Heart left ventricle (tissue), 16 donors: ENCODE measurements at regions not wholly inside any gene's neighbourhood (a gene's known extent, or its start where the extent isn't known, plus 50 kb on each side); places are given as distances from the start of the nearest gene placed in this dataset.
A peak's percentile ranks its signal among the peaks of the same experiment; 100 is the strongest.
"Not testable (repeated sequence)": the region's sequence is repeated elsewhere in the genome, so short reads cannot be mapped to it uniquely, and the experiment has no call there.

Source experiments
- ATAC-seq, 4 donors: fragments of 200-7000 bp; cut with Tn5 transposase; one replicate each; pipeline ENCODE4 v1.9.1; 2020 to 2022; ENCODE audit warnings: moderate library complexity in 4 of 4, mild to moderate bottlenecking in 3 of 4, moderate number of reproducible peaks in 1 of 4
- DNase-seq, 5 donors: peaks; one replicate each; pipeline ENCODE4 v3.0.0-alpha.2; 2020
- H3K27ac ChIP-seq, 12 donors: fragments of 200-600 bp; sonication (generic) in 4 of 12; one replicate each; pipeline versions ENCODE4 v1.5.0 to v1.8.0; 2016 to 2022; ENCODE audit warnings: mild to moderate bottlenecking in 2 of 12
- H3K27me3 ChIP-seq, 9 donors: fragments of 200-600 bp; sonication (generic) in 2 of 9; one replicate each; pipeline versions ENCODE4 v1.5.1 to v1.8.0; 2016 to 2022; ENCODE audit warnings: mild to moderate bottlenecking in 3 of 9
- H3K36me3 ChIP-seq, 9 donors: fragments of 200-600 bp; sonication (generic) in 2 of 9; one replicate each; pipeline versions ENCODE4 v1.5.0 to v1.8.0; 2018 to 2022; ENCODE audit warnings: mild to moderate bottlenecking in 2 of 9
- H3K4me1 ChIP-seq, 12 donors: fragments of 200-600 bp; sonication (generic) in 4 of 12; one replicate each; pipeline versions ENCODE4 v1.5.0 to v1.8.0; 2016 to 2022; ENCODE audit warnings: mild to moderate bottlenecking in 3 of 12
- H3K4me3 ChIP-seq, 12 donors: fragments of 200-600 bp; sonication (generic) in 4 of 12; one replicate each; pipeline versions ENCODE4 v1.5.0 to v1.8.0; 2017 to 2022; ENCODE audit warnings: mild to moderate bottlenecking in 9 of 12, moderate library complexity in 4 of 12
- H3K9me3 ChIP-seq, 12 donors: fragments of 200-600 bp; sonication (generic) in 4 of 12; one replicate each; pipeline versions ENCODE4 v1.5.0 to v1.8.0; 2016 to 2022; ENCODE audit warnings: mild to moderate bottlenecking in 1 of 12
- CTCF ChIP-seq, 12 donors: fragments of 200-600 bp; sonication (generic) in 4 of 12; IDR thresholded peaks; one replicate each; pipeline versions ENCODE4 v1.5.0 to v1.8.0; 2018 to 2022; ENCODE audit warnings: antibody characterized with exemption in 12 of 12, mild to moderate bottlenecking in 5 of 12
- POLR2A ChIP-seq, 2 donors: fragments of 450-650 bp; IDR thresholded peaks; one replicate each; pipeline ENCODE4 v1.6.1; 2017; ENCODE audit warnings: antibody characterized with exemption in 2 of 2, mild to moderate bottlenecking in 2 of 2, moderate library complexity in 2 of 2
- WGBS, 4 donors: extraction: QIAGEN DNeasy Blood & Tissue Kit in 2 of 4; methylation state at CpG; one replicate each; pipeline versions ENCODE4 v1.1.5 to v1.1.7; 2013 to 2018; 5-methylcytosine and 5-hydroxymethylcytosine counted together
- intact Hi-C, 10 donors: fragments of 100-400 bp; cut with DNase I; formaldehyde crosslinking; loops; one replicate each; pipeline versions ENCODE4 v1.11.1 to v1.14.2; 2022
- donor health status: ischemic (EF 13 %, LVEDD 7.1; RV severe dilation, severe dysfunction).
- donor health status: healthy with polysubstance abuse.
- donor health status: DM: no; HTN: yes; CAD: no.
- donor health status: DM: no; HTN: no; CAD: no.
- donor health status: ischemic (EF 25% LVEDD 6.9; RV normal size, moderate dysfunction).
- donor health status: ischemic (EF 25% LVEDD 5.7; RV mildly dilated, moderate dysfunction).
- donor health status: healthy.
- donor health status: DM: yes; HTN: yes; CAD: no.
- donor health status: ischemic (EF 35%, LVEDD 5.7; RV mildly dilated, moderate dysfunction).
- donor health status: nonischemic (EF 11% LVEDD 7.7; RV severe dilation, severe dysfunction).
- donor health status: DM: yes; HTN: yes; CAD: no.
- donor health status: PGD.
- donor health status: ischemic (EF 29% LVEDD 5.4; RV normal size, mild dysfunction).
- donor health status: nonischemic (EF 23%, LVEDD 6.1; RV moderate dilation, normal function).

- no peak overlapping the region for H3K4me3 ChIP-seq
- ATAC-seq (peak in 2 of 4 donors; percentile 33 to 56), DNase-seq (peak in 3 of 5 donors; percentile 20 to 38 (median 22))
- no peak overlapping the region for H3K27ac ChIP-seq
- no peaks in the 10 kb centered on the region for H3K27me3 ChIP-seq
- TF ChIP-seq CTCF (IDR thresholded peaks at IDR 0.05) (no peak), POLR2A (IDR thresholded peaks at IDR 0.05) (no peak)
- WGBS, 4 donors, result 57 to 62% (median 60%) methylated on average over 9 of the region's 9 CpGs
- H3K4me1 ChIP-seq, result peaks cover 0 to 10% (median 0%) of the 10 kb centered on the region in 12 donors
- H3K9me3 ChIP-seq, result no peaks in the 10 kb centered on the region
- intact Hi-C loops, result no loop called here
- no peaks in the 10 kb centered on the region for H3K36me3 ChIP-seq
Observed at GRCh38 chr2:113342650-113343049, 63.9 kb upstream of the PAX8 start.

DNA sequence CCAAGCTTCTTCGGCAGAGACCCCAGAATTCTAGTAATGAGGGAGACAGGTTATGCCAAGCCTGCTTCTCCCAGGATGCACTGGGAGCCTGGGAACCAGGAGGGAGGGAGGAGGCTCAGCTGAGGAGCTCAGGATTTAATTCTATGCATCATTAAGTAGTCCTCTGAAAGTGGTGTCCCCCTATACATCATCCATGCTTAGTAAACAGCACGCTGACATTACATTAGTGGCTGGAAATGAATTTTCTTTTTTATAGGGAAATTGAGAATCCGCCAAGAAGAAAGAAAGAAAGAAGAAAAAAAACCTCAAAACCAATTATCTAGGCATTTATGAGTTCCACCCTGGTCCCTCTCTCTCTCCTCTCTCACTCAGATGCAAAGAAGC, 63.1 kb upstream of the PAX8 start:
- H3K27me3 ChIP-seq, H3K27ac ChIP-seq, intact Hi-C loops, H3K9me3 ChIP-seq, DNase-seq, ATAC-seq, H3K4me3 ChIP-seq, H3K36me3 ChIP-seq: not testable (repeated sequence)
- WGBS, 4 donors, result 74 to 85% (median 82%) methylated on average over 3 of the region's 3 CpGs
- peaks cover 0 to 10% (median 0%) of the 10 kb centered on the region in 12 donors for H3K4me1 ChIP-seq

DNA sequence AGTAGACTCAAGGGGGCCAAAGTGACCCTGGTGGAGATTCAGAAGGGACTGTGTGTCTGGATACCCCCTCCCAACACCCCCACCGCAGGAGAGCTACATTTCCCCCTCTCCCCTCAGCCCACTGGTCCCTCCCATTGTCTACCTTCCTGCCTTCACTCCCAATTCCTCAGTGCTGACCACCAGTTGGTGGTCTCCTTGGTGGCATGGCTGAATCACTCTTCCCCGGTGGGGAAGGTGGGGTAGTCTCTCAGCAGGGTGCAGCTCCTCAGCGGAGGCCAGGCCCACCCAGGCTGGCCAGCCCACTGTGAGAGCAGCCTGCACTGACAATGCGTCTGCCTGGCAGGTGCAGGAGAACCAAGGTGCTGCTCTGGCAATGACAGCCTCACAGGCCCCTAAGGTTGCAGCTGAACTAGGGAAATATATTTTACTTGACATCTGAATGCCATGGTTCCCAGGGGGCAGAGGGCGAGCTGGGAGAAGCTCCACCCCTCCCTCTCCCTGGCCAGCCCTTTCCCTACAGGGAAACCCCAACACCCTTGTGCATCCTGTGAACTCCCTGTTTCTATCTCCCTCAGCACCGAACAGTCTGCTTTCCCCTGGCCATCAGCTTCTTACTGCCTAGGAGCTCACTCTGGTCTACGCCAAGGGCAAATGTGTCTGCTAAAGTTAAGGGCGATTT, 62.6 kb upstream of the PAX8 start:
- Histone ChIP-seq H3K4me1 (peaks cover 0 to 10% (median 0%) of the 10 kb centered on the region in 12 donors), H3K27ac (no peak overlapping the region), H3K9me3 (no peaks in the 10 kb centered on the region), H3K4me3 (no peak overlapping the region), H3K36me3 (no peaks in the 10 kb centered on the region), H3K27me3 (no peaks in the 10 kb centered on the region)
- DNase-seq (no peak), ATAC-seq (no peak)
- no peak for TF ChIP-seq CTCF (IDR thresholded peaks at IDR 0.05)
- no peak for TF ChIP-seq POLR2A (IDR thresholded peaks at IDR 0.05)
- intact Hi-C loops, result no loop called here
- WGBS, 4 donors, result 53 to 64% (median 60%) methylated on average over 6 to 8 of the region's 8 CpGs

DNA sequence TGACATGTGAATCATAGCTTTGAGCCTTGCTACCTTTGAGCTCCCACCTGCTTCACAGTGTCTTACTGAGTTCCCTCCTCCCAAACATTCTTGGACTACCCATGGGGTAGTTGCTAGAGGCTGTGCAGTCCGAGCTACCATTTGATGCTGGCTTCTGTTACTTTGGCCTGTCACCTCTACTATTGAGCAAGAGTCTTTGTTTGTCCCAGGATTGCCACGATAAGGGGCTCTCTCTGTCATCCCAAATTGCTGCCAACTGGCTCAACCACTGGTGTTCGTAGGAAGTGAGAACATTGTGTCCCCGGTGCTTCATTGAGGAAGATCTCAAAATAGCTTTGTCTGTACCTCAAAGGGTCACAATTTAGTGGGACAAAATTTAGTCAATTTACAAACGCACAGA, 59.1 kb upstream of the PAX8 start:
- peak; percentile 82 to 93 (median 88) for ATAC-seq
- TF ChIP-seq POLR2A (IDR thresholded peaks at IDR 0.05), result peak in 1 of 2 donors; percentile 11
- TF ChIP-seq CTCF (IDR thresholded peaks at IDR 0.05), result no peak
- H3K27ac ChIP-seq, result peak overlapping the region in 3 of 12 donors; percentile 16 to 68 (median 28)
- WGBS, 4 donors, result 17 to 36% (median 26%) methylated on average over 5 of the region's 5 CpGs
- H3K9me3 ChIP-seq, result no peaks in the 10 kb centered on the region
- no peak overlapping the region for H3K4me3 ChIP-seq
- intact Hi-C loops, result no loop called here
- peak in 3 of 5 donors; percentile 29 to 84 (median 71) for DNase-seq
- no peaks in the 10 kb centered on the region for H3K27me3 ChIP-seq
- no peaks in the 10 kb centered on the region for H3K36me3 ChIP-seq
- H3K4me1 ChIP-seq, result peaks cover 0 to 10% (median 0%) of the 10 kb centered on the region in 12 donors

- H3K36me3 ChIP-seq, H3K4me3 ChIP-seq, H3K27me3 ChIP-seq, DNase-seq, H3K27ac ChIP-seq, intact Hi-C loops, H3K9me3 ChIP-seq: not testable (repeated sequence)
- ATAC-seq, result peak in 2 of 4 donors; percentile 9 to 29
- 56 to 68% (median 57%) methylated on average over 3 of the region's 3 CpGs for WGBS, 4 donors
- H3K4me1 ChIP-seq, result peaks cover 0 to 10% (median 0%) of the 10 kb centered on the region in 12 donors
Observed at GRCh38 chr2:113336040-113336439, 57.3 kb upstream of the PAX8 start.
